ENCODE measurements at regions not wholly inside any gene's neighbourhood (a gene's known extent, or its start where the extent isn't known, plus 50 kb on each side); places are given as distances from the start of the nearest gene placed in this dataset.
"Not testable (repeated sequence)": the region's sequence is repeated elsewhere in the genome, so short reads cannot be mapped to it uniquely, and the experiment has no call there.

- DNase-seq = no peak
These were observed 397.6 kb upstream of the MAF start for GRCh38 chr16:79998143-79998542.

GRCh38 chr16:79997257-79997656 lies 396.7 kb upstream of the MAF start:
- no peak for DNase-seq

- DNase-seq = no peak
These were observed 395.8 kb upstream of the MAF start for GRCh38 chr16:79996321-79996720.

GRCh38 chr16:79995315-79995714 lies 394.8 kb upstream of the MAF start:
- no peak for DNase-seq

GRCh38 chr16:79994418-79994817 lies 393.9 kb upstream of the MAF start:
- no peak for DNase-seq

GRCh38 chr16:79993629-79994209 lies 393.2 kb upstream of the MAF start:
- DNase-seq = no peak

- no peak for DNase-seq
These were observed 391.4 kb upstream of the MAF start for GRCh38 chr16:79991969-79992368.

GRCh38 chr16:79988721-79989220 lies 388.2 kb upstream of the MAF start:
- no peak for DNase-seq

- DNase-seq = no peak
These were observed 387.6 kb upstream of the MAF start for GRCh38 chr16:79988089-79988488.

- no peak for DNase-seq
These were observed 385.8 kb upstream of the MAF start for GRCh38 chr16:79986352-79986751.

- no peak for DNase-seq
These were observed 385.1 kb upstream of the MAF start for GRCh38 chr16:79985606-79986005.

- DNase-seq = not testable (repeated sequence)
These were observed 383.6 kb upstream of the MAF start for GRCh38 chr16:79984149-79984548.

- no peak for DNase-seq
These were observed 382.3 kb upstream of the MAF start for GRCh38 chr16:79982862-79983261.

- DNase-seq = no peak
These were observed 381.8 kb upstream of the MAF start for GRCh38 chr16:79982361-79982760.

GRCh38 chr16:79981814-79982213 lies 381.3 kb upstream of the MAF start:
- DNase-seq = no peak

GRCh38 chr16:79980650-79981521 lies 380.3 kb upstream of the MAF start:
- no peak for DNase-seq

- DNase-seq = no peak
These were observed 377.7 kb upstream of the MAF start for GRCh38 chr16:79977940-79978836.

- DNase-seq = no peak
These were observed 372.8 kb upstream of the MAF start for GRCh38 chr16:79973320-79973719.

GRCh38 chr16:79972053-79972704 lies 371.6 kb upstream of the MAF start:
- DNase-seq = no peak

GRCh38 chr16:79971237-79971572 lies 370.7 kb upstream of the MAF start:
- no peak for DNase-seq

GRCh38 chr16:79970551-79971236 lies 370.2 kb upstream of the MAF start:
- DNase-seq = no peak

GRCh38 chr16:79970087-79970486 lies 369.6 kb upstream of the MAF start:
- no peak for DNase-seq

All from stimulated activated naive CD4-positive, alpha-beta T cell treated with Interleukin-2 at 50 U/mL for 16 hours (primary cell).